Tibial artery (tissue), 4 donors: ENCODE measurements at regions not wholly inside any gene's neighbourhood (a gene's known extent, or its start where the extent isn't known, plus 50 kb on each side); places are given as distances from the start of the nearest gene placed in this dataset.

Experiments used
- DNase-seq, 2 donors: peaks; one replicate each; pipeline ENCODE4 v3.0.0-alpha.2; 2019
- H3K27ac ChIP-seq, 2 donors: fragments of 200-600 bp; sonication (generic) in 1 of 2; 1 replicate in 1 of 2; 2 replicates in 1 of 2; pipeline ENCODE4 v1.5.1; 2018 to 2019; ENCODE audit warnings: mild to moderate bottlenecking in 1 of 2
- H3K27me3 ChIP-seq, 2 donors: fragments of 200-600 bp; sonication (generic) in 1 of 2; one replicate each; pipeline versions ENCODE4 v1.5.1 to v1.6.0; 2016 to 2019
- H3K36me3 ChIP-seq, 3 donors: fragments of 200-600 bp; sonication (generic) in 2 of 3; one replicate each; pipeline ENCODE4 v1.5.1; 2016 to 2019; ENCODE audit warnings: mild to moderate bottlenecking in 2 of 3
- H3K4me1 ChIP-seq, 4 donors: fragments of 200-600 bp; sonication (generic) in 2 of 4; 1 replicate in 3 of 4; 2 replicates in 1 of 4; pipeline ENCODE4 v1.5.1; 2016 to 2019
- H3K4me3 ChIP-seq, 2 donors: fragments of 200-600 bp; sonication (generic) in 1 of 2; 1 replicate in 1 of 2; 2 replicates in 1 of 2; pipeline ENCODE4 v1.5.1; 2018 to 2019; ENCODE audit warnings: mild to moderate bottlenecking in 2 of 2
- H3K9me3 ChIP-seq, 3 donors: fragments of 200-600 bp; sonication (generic) in 1 of 3; one replicate each; pipeline ENCODE4 v1.5.1; 2016 to 2019
- CTCF ChIP-seq, 2 experiments: fragments of 200-600 bp in 1 of 2; fragments of 450-650 bp in 1 of 2; IDR thresholded peaks; one replicate each; pipeline ENCODE4 v1.5.1; 2017 to 2019; ENCODE audit warnings: antibody characterized with exemption in 2 of 2, mild to moderate bottlenecking in 1 of 2, moderate library complexity in 1 of 2
- intact Hi-C: fragments of 100-400 bp; cut with DNase I; formaldehyde crosslinking; loops from one replicate; pipeline ENCODE4 v1.15.0; 2023; ENCODE audit warnings: low total_unique reads

GRCh38 chr11:39239553-39239952, 2219.9 kb downstream of the LRRC4C start:
- H3K27ac ChIP-seq, result no peak overlapping the region
- H3K4me1 ChIP-seq, result no peaks in the 10 kb centered on the region
- H3K4me3 ChIP-seq, result no peak overlapping the region
- no peak for DNase-seq
- no peaks in the 10 kb centered on the region for H3K36me3 ChIP-seq
- intact Hi-C loops, result no loop called here
- no peak for TF ChIP-seq CTCF (IDR thresholded peaks at IDR 0.05)
- no peaks in the 10 kb centered on the region for H3K27me3 ChIP-seq
- H3K9me3 ChIP-seq, result no peaks in the 10 kb centered on the region

- Histone ChIP-seq H3K4me3 (no peak overlapping the region), H3K27ac (no peak overlapping the region), H3K36me3 (no peaks in the 10 kb centered on the region), H3K9me3 (no peaks in the 10 kb centered on the region), H3K4me1 (no peaks in the 10 kb centered on the region), H3K27me3 (no peaks in the 10 kb centered on the region)
- DNase-seq, result no peak
- intact Hi-C loops, result no loop called here
- no peak for TF ChIP-seq CTCF (IDR thresholded peaks at IDR 0.05)
These were observed 2222.5 kb downstream of the LRRC4C start for GRCh38 chr11:39236916-39237315.

GRCh38 chr11:39221550-39222138, 2237.8 kb downstream of the LRRC4C start:
- no peaks in the 10 kb centered on the region for H3K4me1 ChIP-seq
- H3K9me3 ChIP-seq, result no peaks in the 10 kb centered on the region
- no peak for DNase-seq
- H3K27me3 ChIP-seq, result no peaks in the 10 kb centered on the region
- H3K36me3 ChIP-seq, result no peaks in the 10 kb centered on the region
- H3K27ac ChIP-seq, result no peak overlapping the region
- no peak for TF ChIP-seq CTCF (IDR thresholded peaks at IDR 0.05)
- intact Hi-C loops, result no loop called here
- H3K4me3 ChIP-seq, result no peak overlapping the region

GRCh38 chr11:39220501-39221230, 2238.8 kb downstream of the LRRC4C start:
- H3K27ac ChIP-seq, result no peak overlapping the region
- no peak for DNase-seq
- no peak overlapping the region for H3K4me3 ChIP-seq
- no peaks in the 10 kb centered on the region for H3K36me3 ChIP-seq
- no peaks in the 10 kb centered on the region for H3K27me3 ChIP-seq
- H3K4me1 ChIP-seq, result no peaks in the 10 kb centered on the region
- intact Hi-C loops, result no loop called here
- TF ChIP-seq CTCF (IDR thresholded peaks at IDR 0.05), result no peak
- H3K9me3 ChIP-seq, result no peaks in the 10 kb centered on the region

- no peak for DNase-seq
- Histone ChIP-seq H3K9me3 (no peaks in the 10 kb centered on the region), H3K4me1 (no peaks in the 10 kb centered on the region), H3K4me3 (no peak overlapping the region), H3K36me3 (no peaks in the 10 kb centered on the region), H3K27ac (no peak overlapping the region), H3K27me3 (no peaks in the 10 kb centered on the region)
- TF ChIP-seq CTCF (IDR thresholded peaks at IDR 0.05), result no peak
- intact Hi-C loops, result no loop called here
These were observed 2239.4 kb downstream of the LRRC4C start for GRCh38 chr11:39220069-39220468.
